WTC11 (cell line): ENCODE measurements at regions not wholly inside any gene's neighbourhood (a gene's known extent, or its start where the extent isn't known, plus 50 kb on each side); places are given as distances from the start of the nearest gene placed in this dataset.
"Not testable (repeated sequence)": the region's sequence is repeated elsewhere in the genome, so short reads cannot be mapped to it uniquely, and the experiment has no call there.

Experiments
- ATAC-seq: fragments of 200-7000 bp; cut with Tn5 transposase; 2 replicates; pipeline ENCODE4 v1.10.0; 2021; ENCODE audit warnings: mild to moderate bottlenecking, moderate library complexity
- CTCF ChIA-PET: fragments of 300-600 bp; sonication (Branson Sonifier 250); formaldehyde crosslinking; loops from one replicate; lab custom pipeline; 2021; ENCODE audit warnings: antibody characterized with exemption; lab: Charles Lee
- POLR2A ChIA-PET: fragments of 350-600 bp; sonication (Branson Sonifier 250); formaldehyde crosslinking; loops from one replicate; lab custom pipeline; 2021; ENCODE audit warnings: antibody characterized with exemption; lab: Charles Lee
- DNase-seq: peaks from one replicate; pipeline ENCODE4 v3.0.0; 2021; ENCODE audit warnings: low spot score
- H3K27ac Mint-ChIP-seq: 2 replicates; pipeline ENCODE4 v1.8.0; 2021; ENCODE audit warnings: mixed read lengths
- H3K27me3 Mint-ChIP-seq: 2 replicates; pipeline ENCODE4 v1.8.0; 2021; ENCODE audit warnings: low read depth, mild to moderate bottlenecking, moderate library complexity, mixed read lengths
- H3K36me3 Mint-ChIP-seq: 2 replicates; pipeline ENCODE4 v1.8.0; 2021; ENCODE audit warnings: mixed read lengths
- H3K4me1 Mint-ChIP-seq: 2 replicates; pipeline ENCODE4 v1.8.0; 2022; ENCODE audit warnings: mixed read lengths
- H3K4me3 Mint-ChIP-seq: 2 replicates; pipeline ENCODE4 v1.8.0; 2021; ENCODE audit warnings: mild to moderate bottlenecking, moderate library complexity, mixed read lengths
- H3K9me3 Mint-ChIP-seq: 2 replicates; pipeline ENCODE4 v1.8.0; 2021; ENCODE audit warnings: mixed read lengths
- CREM ChIP-seq: sonication (generic); formaldehyde crosslinking; IDR thresholded peaks from 2 replicates; pipeline ENCODE4 v1.8.1; 2022; ENCODE audit warnings: mild to moderate bottlenecking, missing genetic modification reagents, moderate library complexity
- FOXJ3 ChIP-seq: sonication (generic); formaldehyde crosslinking; IDR thresholded peaks from 2 replicates; pipeline ENCODE4 v1.9.0; 2021; ENCODE audit warnings: missing genetic modification reagents, mild to moderate bottlenecking, borderline replicate concordance
- FOXK1 ChIP-seq: sonication (generic); formaldehyde crosslinking; IDR thresholded peaks from 2 replicates; pipeline ENCODE4 v1.8.0; 2022; ENCODE audit warnings: mild to moderate bottlenecking, moderate library complexity, missing genetic modification reagents
- MLX ChIP-seq: sonication (generic); formaldehyde crosslinking; IDR thresholded peaks from 2 replicates; pipeline ENCODE4 v1.8.1; 2023; ENCODE audit warnings: mild to moderate bottlenecking, missing genetic modification reagents, moderate library complexity
- NFATC4 ChIP-seq: fragments of 250-450 bp; sonication (Bioruptor Pico); IDR thresholded peaks from 2 replicates; pipeline ENCODE4 v1.9.0; 2021; ENCODE audit warnings: mild to moderate bottlenecking
- NFE2L1 ChIP-seq: sonication (generic); formaldehyde crosslinking; IDR thresholded peaks from 2 replicates; pipeline ENCODE4 v1.8.1; 2023; ENCODE audit warnings: missing genetic modification reagents
- NR1H2 ChIP-seq: sonication (generic); formaldehyde crosslinking; IDR thresholded peaks from 2 replicates; pipeline ENCODE4 v1.9.0; 2021; ENCODE audit warnings: mild to moderate bottlenecking, moderate library complexity, missing genetic modification reagents
- OVOL2 ChIP-seq: fragments of 250-450 bp; sonication (Bioruptor Pico); IDR thresholded peaks from 2 replicates; pipeline ENCODE4 v1.9.0; 2021; ENCODE audit warnings: mild to moderate bottlenecking, borderline replicate concordance
- RELA ChIP-seq: sonication (generic); formaldehyde crosslinking; IDR thresholded peaks from 2 replicates; pipeline ENCODE4 v1.8.1; 2022; ENCODE audit warnings: missing genetic modification reagents, mild to moderate bottlenecking, borderline replicate concordance
- RORB ChIP-seq: fragments of 250-450 bp; sonication (Bioruptor Pico); IDR thresholded peaks from 2 replicates; pipeline ENCODE4 v1.9.0; 2021; ENCODE audit warnings: mild to moderate bottlenecking
- SP1 ChIP-seq: sonication (generic); formaldehyde crosslinking; conservative IDR thresholded peaks from 2 replicates; pipeline ENCODE4 v1.8.1; 2022; ENCODE audit warnings: missing genetic modification reagents
- TP53 ChIP-seq: sonication (generic); formaldehyde crosslinking; IDR thresholded peaks from 2 replicates; pipeline ENCODE4 v1.8.1; 2023; ENCODE audit warnings: mild to moderate bottlenecking, missing genetic modification reagents
- ZNF121 ChIP-seq: sonication (generic); formaldehyde crosslinking; IDR thresholded peaks from 2 replicates; pipeline ENCODE4 v1.8.0; 2023; ENCODE audit warnings: missing genetic modification reagents
- ZNF232 ChIP-seq: sonication (generic); formaldehyde crosslinking; IDR thresholded peaks from 2 replicates; pipeline ENCODE4 v1.8.0; 2022; ENCODE audit warnings: mild to moderate bottlenecking, missing genetic modification reagents
- ZNF396 ChIP-seq: fragments of 250-450 bp; sonication (Bioruptor Pico); IDR thresholded peaks from 2 replicates; pipeline ENCODE4 v1.8.0; 2021; ENCODE audit warnings: mild to moderate bottlenecking, moderate library complexity, borderline replicate concordance
- ZNF425 ChIP-seq: fragments of 250-450 bp; sonication (Bioruptor Pico); conservative IDR thresholded peaks from 2 replicates; pipeline ENCODE4 v1.9.0; 2021; ENCODE audit warnings: mild to moderate bottlenecking
- ZNF532 ChIP-seq: fragments of 250-450 bp; sonication (Bioruptor Pico); IDR thresholded peaks from 2 replicates; pipeline ENCODE4 v1.9.0; 2021; ENCODE audit warnings: mild to moderate bottlenecking, borderline replicate concordance
- TF ChIP-seq, protein P1 (sequence below): sonication (generic); formaldehyde crosslinking; IDR thresholded peaks from 2 replicates; pipeline ENCODE4 v1.8.1; 2023; ENCODE audit warnings: mild to moderate bottlenecking, missing genetic modification reagents, moderate library complexity

DNA sequence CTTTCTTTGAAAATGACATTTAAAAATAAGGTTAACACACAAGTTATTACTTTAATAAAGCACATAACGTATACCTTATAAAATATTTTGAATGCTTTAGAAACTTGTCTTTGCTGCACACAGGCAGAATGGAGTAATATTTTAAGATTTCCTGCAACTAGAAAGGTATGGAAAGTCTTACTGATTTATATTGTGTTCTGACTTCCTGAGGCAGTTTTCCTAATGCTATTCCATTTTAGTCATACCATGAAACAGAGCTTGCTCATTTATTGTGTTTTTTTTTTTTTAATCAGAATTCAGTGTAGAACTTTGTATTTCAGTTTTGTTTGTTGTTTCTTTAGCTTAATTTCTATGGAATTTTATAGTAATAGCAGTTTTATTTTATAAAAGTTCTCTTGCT is 60.9 kb upstream of the S1PR1 start (continued):
- TF ChIP-seq MLX (CRISPR knock-in tag) (no peak), CREM (no peak), ZNF232 (CRISPR knock-in tag) (no peak), ZNF425 (CRISPR knock-in tag) (no peak), NFE2L1 (CRISPR knock-in tag) (no peak)
- TF ChIP-seq, protein P1, sequence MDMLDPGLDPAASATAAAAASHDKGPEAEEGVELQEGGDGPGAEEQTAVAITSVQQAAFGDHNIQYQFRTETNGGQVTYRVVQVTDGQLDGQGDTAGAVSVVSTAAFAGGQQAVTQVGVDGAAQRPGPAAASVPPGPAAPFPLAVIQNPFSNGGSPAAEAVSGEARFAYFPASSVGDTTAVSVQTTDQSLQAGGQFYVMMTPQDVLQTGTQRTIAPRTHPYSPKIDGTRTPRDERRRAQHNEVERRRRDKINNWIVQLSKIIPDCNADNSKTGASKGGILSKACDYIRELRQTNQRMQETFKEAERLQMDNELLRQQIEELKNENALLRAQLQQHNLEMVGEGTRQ: no peak

DNA sequence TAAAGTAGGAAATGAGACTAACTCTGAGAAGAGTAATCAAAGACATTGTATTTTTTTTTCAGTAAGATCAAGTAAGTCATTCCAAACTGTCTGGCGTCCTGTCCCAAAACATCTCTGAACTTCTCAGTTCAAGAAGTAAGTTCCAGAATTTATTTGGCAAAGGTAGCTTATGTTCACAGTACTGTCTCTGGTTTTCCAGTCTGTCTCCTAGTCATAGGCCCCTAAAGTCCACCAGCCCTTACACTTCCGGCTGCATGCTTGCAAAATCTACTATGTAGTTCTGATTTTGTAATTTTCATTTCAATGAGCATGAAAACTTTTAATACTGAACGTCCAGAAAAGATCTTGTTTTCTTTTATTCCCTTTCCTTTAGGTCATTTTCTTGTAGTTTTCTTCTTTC is 61.4 kb upstream of the S1PR1 start:
- Mint-ChIP-seq H3K27ac (no peak overlapping the region), H3K27me3 (no peaks in the 10 kb centered on the region), H3K4me3 (no peak overlapping the region), H3K9me3 (no peaks in the 10 kb centered on the region), H3K36me3 (no peaks in the 10 kb centered on the region), H3K4me1 (no peaks in the 10 kb centered on the region)
- ATAC-seq (no peak), DNase-seq (no peak)
- ChIA-PET POLR2A (interaction anchor here (1.2 kb wide), 1 partner anchor 11 kb away, joined by 4 read pairs; no protein-coding TSS in a partner anchor), CTCF (interaction anchor here (1.0 kb wide), 1 partner anchor 63 kb away, joined by 3 read pairs; no protein-coding TSS in a partner anchor)
- TF ChIP-seq ZNF121 (no peak), RORB (no peak), RELA (CRISPR knock-in tag) (no peak), NR1H2 (no peak)

DNA sequence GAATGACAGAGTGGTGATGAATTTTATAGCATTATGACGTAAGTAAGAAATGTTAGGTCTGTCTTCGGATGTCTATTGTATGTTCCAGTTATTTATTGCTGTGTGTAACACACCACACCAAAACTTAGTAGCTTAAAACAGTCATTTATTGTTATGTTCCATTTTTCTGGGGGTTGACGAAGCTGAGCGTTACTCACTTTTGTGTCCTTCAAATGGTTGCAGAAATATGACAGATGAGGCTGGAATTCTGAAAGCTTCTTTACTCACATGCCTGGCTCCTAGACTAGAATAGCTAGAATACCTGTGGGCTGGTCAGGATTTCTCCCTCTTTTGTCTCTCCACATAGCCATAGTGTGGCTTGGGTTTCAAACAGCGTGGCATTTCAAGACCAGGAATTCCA is 62.1 kb upstream of the S1PR1 start:
- no peak overlapping the region for H3K4me3 Mint-ChIP-seq
- no peak overlapping the region for H3K27ac Mint-ChIP-seq
- ChIA-PET CTCF (interaction anchor here (1.0 kb wide), 1 partner anchor 64 kb away, joined by 3 read pairs; no protein-coding TSS in a partner anchor), POLR2A (no interaction called here)
- no peaks in the 10 kb centered on the region for H3K36me3 Mint-ChIP-seq
- no peaks in the 10 kb centered on the region for H3K9me3 Mint-ChIP-seq
- ATAC-seq (peak; percentile 41; the same call in 1 of the 2 replicates), DNase-seq (no peak)
- no peaks in the 10 kb centered on the region for H3K27me3 Mint-ChIP-seq
- TF ChIP-seq OVOL2: no peak
- no peak for TF ChIP-seq ZNF396 (CRISPR knock-in tag)
- TF ChIP-seq SP1 (CRISPR knock-in tag): no peak
- H3K4me1 Mint-ChIP-seq: no peaks in the 10 kb centered on the region

DNA sequence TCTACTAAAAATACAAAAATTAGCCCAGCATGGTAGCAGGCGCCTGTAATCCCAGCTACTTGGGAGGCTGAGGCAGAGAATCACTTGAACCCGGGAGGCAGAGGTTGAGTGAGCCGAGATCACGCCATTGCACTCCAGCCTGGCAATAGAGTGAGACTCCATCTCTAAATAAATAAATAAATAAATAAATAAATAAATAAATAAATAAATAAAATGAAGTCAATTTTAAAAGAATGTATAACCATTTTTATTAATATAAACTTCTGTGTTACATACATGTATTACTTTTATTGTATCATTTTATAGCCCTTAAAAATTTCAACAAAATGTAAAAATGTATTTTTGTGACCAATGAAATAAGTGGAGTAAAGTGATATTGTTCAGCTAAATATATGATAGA is 62.5 kb upstream of the S1PR1 start:
- POLR2A ChIA-PET, H3K9me3 Mint-ChIP-seq, H3K27ac Mint-ChIP-seq, ATAC-seq, H3K36me3 Mint-ChIP-seq, DNase-seq, H3K4me3 Mint-ChIP-seq, H3K27me3 Mint-ChIP-seq, H3K4me1 Mint-ChIP-seq: not testable (repeated sequence)
- CTCF ChIA-PET: interaction anchor here (1.0 kb wide), 1 partner anchor 64 kb away, joined by 3 read pairs; no protein-coding TSS in a partner anchor

DNA sequence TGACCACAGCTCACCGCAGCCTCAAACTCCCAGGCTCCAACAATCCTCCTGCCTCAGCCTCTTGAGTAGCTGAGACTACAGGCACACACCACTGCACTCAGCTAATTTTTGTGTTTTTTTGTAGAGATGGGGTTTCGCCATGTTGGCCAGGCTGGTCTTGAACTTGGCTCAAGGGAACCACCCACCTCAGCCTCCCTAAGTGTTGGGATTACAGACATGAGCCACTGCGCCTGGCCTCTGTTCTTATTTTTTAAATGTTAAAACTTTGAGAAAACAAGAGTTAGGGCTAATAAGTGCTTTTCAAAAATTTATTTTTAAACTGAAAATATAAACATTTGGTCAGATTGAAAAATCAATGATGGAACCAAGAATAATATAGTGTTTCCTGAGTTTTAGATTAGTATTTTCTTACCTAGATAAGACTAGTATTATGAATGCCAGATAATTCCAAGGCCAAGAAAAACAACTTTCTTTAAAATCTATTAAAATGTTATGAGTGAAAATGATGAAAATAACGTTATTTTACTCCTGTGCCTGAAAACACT is 66.2 kb upstream of the S1PR1 start:
- Mint-ChIP-seq H3K36me3 (no peaks in the 10 kb centered on the region), H3K9me3 (no peaks in the 10 kb centered on the region), H3K4me1 (peaks cover 6% of the 10 kb centered on the region), H3K27me3 (no peaks in the 10 kb centered on the region), H3K4me3 (no peak overlapping the region), H3K27ac (no peak overlapping the region)
- ChIA-PET CTCF (no interaction called here), POLR2A (no interaction called here)
- no peak for ATAC-seq
- DNase-seq: no peak
- TF ChIP-seq FOXK1 (CRISPR knock-in tag) (no peak), TP53 (CRISPR knock-in tag) (no peak), FOXJ3 (CRISPR knock-in tag) (no peak), ZNF532 (no peak), NFATC4 (no peak), RORB (no peak), RELA (CRISPR knock-in tag) (no peak), ZNF425 (CRISPR knock-in tag) (no peak)
